ENCODE measurements at regions not wholly inside any gene's neighbourhood (a gene's known extent, or its start where the extent isn't known, plus 50 kb on each side); places are given as distances from the start of the nearest gene placed in this dataset.

- WGBS, 2 donors (ENCODE audit: low coverage in 1 of 2), result 77% methylated on average over 3 of the region's 3 CpGs; no CpG with 5 or more reads in 1 of the 2 donors
- Histone ChIP-seq H3K36me3 (no peaks in the 10 kb centered on the region), H3K27ac (no peak overlapping the region), H3K4me1 (no peaks in the 10 kb centered on the region), H3K9me3 (no peaks in the 10 kb centered on the region), H3K4me3 (no peak overlapping the region), H3K27me3 (no peaks in the 10 kb centered on the region)
- intact Hi-C loops (cut with DNase I; ENCODE audit: low total_unique reads) (no loop called here), in situ Hi-C loops (cut with MboI; ENCODE audit: low pct_ligation_motif_present in 1 of 4, low pct_unique_long_range_greater_than_20kb in 1 of 4, low sequenced_read_pairs in 3 of 4) (no loop called here)
- DNase-seq, result no peak
- TF ChIP-seq, protein P1, sequence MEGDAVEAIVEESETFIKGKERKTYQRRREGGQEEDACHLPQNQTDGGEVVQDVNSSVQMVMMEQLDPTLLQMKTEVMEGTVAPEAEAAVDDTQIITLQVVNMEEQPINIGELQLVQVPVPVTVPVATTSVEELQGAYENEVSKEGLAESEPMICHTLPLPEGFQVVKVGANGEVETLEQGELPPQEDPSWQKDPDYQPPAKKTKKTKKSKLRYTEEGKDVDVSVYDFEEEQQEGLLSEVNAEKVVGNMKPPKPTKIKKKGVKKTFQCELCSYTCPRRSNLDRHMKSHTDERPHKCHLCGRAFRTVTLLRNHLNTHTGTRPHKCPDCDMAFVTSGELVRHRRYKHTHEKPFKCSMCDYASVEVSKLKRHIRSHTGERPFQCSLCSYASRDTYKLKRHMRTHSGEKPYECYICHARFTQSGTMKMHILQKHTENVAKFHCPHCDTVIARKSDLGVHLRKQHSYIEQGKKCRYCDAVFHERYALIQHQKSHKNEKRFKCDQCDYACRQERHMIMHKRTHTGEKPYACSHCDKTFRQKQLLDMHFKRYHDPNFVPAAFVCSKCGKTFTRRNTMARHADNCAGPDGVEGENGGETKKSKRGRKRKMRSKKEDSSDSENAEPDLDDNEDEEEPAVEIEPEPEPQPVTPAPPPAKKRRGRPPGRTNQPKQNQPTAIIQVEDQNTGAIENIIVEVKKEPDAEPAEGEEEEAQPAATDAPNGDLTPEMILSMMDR (IDR thresholded peaks at IDR 0.05), result no peak
- TF ChIP-seq POLR2A (IDR thresholded peaks at IDR 0.05) (no peak), POLR2AphosphoS5 (IDR thresholded peaks at IDR 0.05) (no peak), EP300 (IDR thresholded peaks at IDR 0.05; ENCODE audit: low read depth) (no peak)
Observed at GRCh38 chr13:79808475-79808874, 327.5 kb downstream of the NDFIP2 start.

DNA sequence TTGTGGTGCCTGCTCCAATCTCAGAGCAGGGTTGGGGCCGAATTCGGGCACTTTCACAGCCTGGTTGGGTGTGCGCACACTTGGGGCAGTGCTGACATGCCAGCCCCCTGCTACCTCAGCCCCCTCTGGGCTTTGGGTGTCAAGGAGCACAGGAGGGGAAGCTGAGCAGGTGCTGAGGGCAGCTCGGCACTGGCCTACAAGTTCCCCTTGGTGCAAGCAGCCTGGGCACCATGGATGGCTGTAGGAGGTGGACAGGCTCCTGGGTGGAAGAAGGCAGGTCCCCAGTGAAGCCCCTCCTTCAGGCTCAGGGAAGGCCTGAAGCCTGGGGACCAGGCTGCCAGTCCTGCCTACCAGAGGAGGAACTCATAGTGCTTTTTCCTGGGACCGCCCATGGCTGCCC, 326.6 kb downstream of the NDFIP2 start:
- Histone ChIP-seq H3K27ac (no peak overlapping the region), H3K4me1 (no peaks in the 10 kb centered on the region), H3K27me3 (no peaks in the 10 kb centered on the region), H3K9me3 (no peaks in the 10 kb centered on the region), H3K4me3 (no peak overlapping the region), H3K36me3 (no peaks in the 10 kb centered on the region)
- TF ChIP-seq EP300 (IDR thresholded peaks at IDR 0.05; ENCODE audit: low read depth) (no peak), POLR2AphosphoS5 (IDR thresholded peaks at IDR 0.05) (no peak), POLR2A (IDR thresholded peaks at IDR 0.05) (no peak)
- TF ChIP-seq, protein P1 (IDR thresholded peaks at IDR 0.05), result no peak
- no peak for DNase-seq
- intact Hi-C loops (cut with DNase I; ENCODE audit: low total_unique reads), result no loop called here
- 56 to 100% methylated on average over 3 to 5 of the region's 5 CpGs for WGBS, 2 donors (ENCODE audit: low coverage in 1 of 2)
- in situ Hi-C loops (cut with MboI; ENCODE audit: low pct_ligation_motif_present in 1 of 4, low pct_unique_long_range_greater_than_20kb in 1 of 4, low sequenced_read_pairs in 3 of 4), result no loop called here

DNA sequence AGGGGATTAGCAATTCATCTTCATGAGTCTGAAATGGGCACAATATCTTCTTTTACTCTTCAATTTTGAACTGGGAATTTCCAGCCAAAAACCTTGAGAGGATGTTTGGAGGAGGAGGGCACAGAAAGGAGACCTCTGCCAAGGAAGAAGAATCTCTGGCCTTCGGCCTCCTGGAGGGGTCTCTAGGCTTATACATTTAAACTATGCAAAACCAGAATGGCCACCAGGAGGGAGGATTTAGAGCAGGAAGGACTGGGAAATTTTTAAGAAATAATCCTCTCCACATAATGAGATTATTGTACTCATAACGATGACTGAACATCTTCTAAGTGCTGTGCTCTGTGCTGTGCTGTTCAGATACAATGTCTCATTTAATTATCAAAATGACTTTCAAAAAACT, 325.9 kb downstream of the NDFIP2 start:
- Histone ChIP-seq H3K36me3 (no peaks in the 10 kb centered on the region), H3K4me1 (no peaks in the 10 kb centered on the region), H3K27ac (no peak overlapping the region), H3K4me3 (no peak overlapping the region), H3K9me3 (no peaks in the 10 kb centered on the region), H3K27me3 (no peaks in the 10 kb centered on the region)
- intact Hi-C loops (cut with DNase I; ENCODE audit: low total_unique reads), result no loop called here
- TF ChIP-seq EP300 (IDR thresholded peaks at IDR 0.05; ENCODE audit: low read depth) (no peak), POLR2AphosphoS5 (IDR thresholded peaks at IDR 0.05) (no peak), POLR2A (IDR thresholded peaks at IDR 0.05) (no peak)
- TF ChIP-seq, protein P1 (IDR thresholded peaks at IDR 0.05), result no peak
- in situ Hi-C loops (cut with MboI; ENCODE audit: low pct_ligation_motif_present in 1 of 4, low pct_unique_long_range_greater_than_20kb in 1 of 4, low sequenced_read_pairs in 3 of 4), result no loop called here
- no peak for DNase-seq
- 80 to 86% methylated on average over 1 to 2 of the region's 2 CpGs for WGBS, 2 donors (ENCODE audit: low coverage in 1 of 2)

DNA sequence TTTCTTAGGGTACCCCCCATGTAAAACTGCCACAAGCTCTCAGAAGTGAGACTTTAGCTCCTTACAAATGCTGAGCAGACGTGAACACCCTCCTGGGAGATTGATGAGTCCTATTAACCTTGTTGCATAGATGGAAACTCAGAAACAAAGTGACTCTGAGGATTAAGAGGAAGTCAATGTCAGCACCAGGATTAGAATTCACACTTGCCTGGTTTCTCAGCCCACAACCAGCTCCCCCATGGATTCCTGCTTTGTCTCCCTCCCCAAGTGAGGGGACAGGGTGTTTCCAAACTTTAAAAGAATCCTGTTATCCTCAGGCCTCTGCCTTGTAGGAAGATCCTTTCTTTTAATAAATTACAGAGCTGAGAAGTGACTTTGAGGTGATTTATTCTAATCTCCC, 324.4 kb downstream of the NDFIP2 start:
- intact Hi-C loops (cut with DNase I; ENCODE audit: low total_unique reads), result no loop called here
- Histone ChIP-seq H3K27me3 (no peaks in the 10 kb centered on the region), H3K4me3 (no peak overlapping the region), H3K36me3 (no peaks in the 10 kb centered on the region), H3K27ac (no peak overlapping the region), H3K4me1 (no peaks in the 10 kb centered on the region), H3K9me3 (no peaks in the 10 kb centered on the region)
- no peak for TF ChIP-seq POLR2A (IDR thresholded peaks at IDR 0.05)
- in situ Hi-C loops (cut with MboI; ENCODE audit: low pct_ligation_motif_present in 1 of 4, low pct_unique_long_range_greater_than_20kb in 1 of 4, low sequenced_read_pairs in 3 of 4), result no loop called here
- no peak for DNase-seq
- WGBS, 2 donors (ENCODE audit: low coverage in 1 of 2), result 71 to 73% methylated on average over 1 of the region's 1 CpG

DNA sequence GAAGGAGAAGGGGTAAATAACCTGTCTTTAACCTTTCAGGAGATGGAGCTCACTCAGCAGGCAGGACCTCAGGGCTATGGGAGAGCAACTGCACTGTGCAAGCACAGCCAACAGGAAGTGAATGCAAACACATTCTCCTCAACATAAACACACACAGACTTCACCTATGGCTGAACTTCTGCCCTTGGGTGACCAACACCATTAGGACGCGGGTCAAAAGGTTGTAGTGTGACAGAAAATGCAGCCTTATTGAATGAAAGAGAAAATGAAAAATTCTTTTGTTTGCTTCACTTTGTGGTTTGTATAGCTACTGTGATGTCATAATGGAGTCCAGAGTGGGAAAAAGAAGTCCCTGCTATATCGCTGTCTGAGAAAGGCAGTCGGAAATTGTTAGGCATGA, 323.0 kb downstream of the NDFIP2 start:
- H3K4me1 ChIP-seq, result no peaks in the 10 kb centered on the region
- 84 to 96% methylated on average over 4 of the region's 4 CpGs for WGBS, 2 donors (ENCODE audit: low coverage in 1 of 2)
- H3K27ac ChIP-seq, result no peak overlapping the region
- intact Hi-C loops (cut with DNase I; ENCODE audit: low total_unique reads) (no loop called here), in situ Hi-C loops (cut with MboI; ENCODE audit: low pct_ligation_motif_present in 1 of 4, low pct_unique_long_range_greater_than_20kb in 1 of 4, low sequenced_read_pairs in 3 of 4) (no loop called here)
- no peaks in the 10 kb centered on the region for H3K27me3 ChIP-seq
- no peaks in the 10 kb centered on the region for H3K36me3 ChIP-seq
- no peak overlapping the region for H3K4me3 ChIP-seq
- TF ChIP-seq, protein P1 (IDR thresholded peaks at IDR 0.05), result no peak
- TF ChIP-seq POLR2AphosphoS5 (IDR thresholded peaks at IDR 0.05) (no peak), EP300 (IDR thresholded peaks at IDR 0.05; ENCODE audit: low read depth) (no peak), POLR2A (IDR thresholded peaks at IDR 0.05) (no peak)
- no peaks in the 10 kb centered on the region for H3K9me3 ChIP-seq
- DNase-seq, result no peak

Data from transverse colon (tissue), 4 donors.